DOHH2 (cell line): ENCODE measurements at regions not wholly inside any gene's neighbourhood (a gene's known extent, or its start where the extent isn't known, plus 50 kb on each side); places are given as distances from the start of the nearest gene placed in this dataset.

Experiments used
- H3F3A ChIP-seq: fragments of 200-600 bp; sonication (generic), shearing (Covaris generic); 2 replicates; pipeline ENCODE4 v1.6.0; 2016; ENCODE audit warnings: antibody characterized with exemption, mild to moderate bottlenecking; ENCODE audit not compliant: control insufficient read depth, insufficient read depth
- H3K27ac ChIP-seq: fragments of 200-600 bp; sonication (generic); 2 replicates; pipeline ENCODE4 v1.5.1; 2014; ENCODE audit warnings: low read depth, mild to moderate bottlenecking, low read length, moderate library complexity
- H3K27me3 ChIP-seq: fragments of 200-600 bp; sonication (generic); 2 replicates; pipeline ENCODE4 v1.6.1; 2014; ENCODE audit warnings: mild to moderate bottlenecking, low read length, mixed read lengths; ENCODE audit not compliant: control insufficient read depth
- H3K36me3 ChIP-seq: fragments of 200-600 bp; sonication (generic); 2 replicates; pipeline ENCODE4 v1.6.1; 2014; ENCODE audit warnings: mild to moderate bottlenecking, low read length, moderate library complexity, mixed read lengths; ENCODE audit not compliant: control insufficient read depth
- H3K4me1 ChIP-seq: fragments of 200-600 bp; sonication (generic); 2 replicates; pipeline ENCODE4 v1.6.1; 2014; ENCODE audit warnings: mild to moderate bottlenecking, low read length, mixed read lengths; ENCODE audit not compliant: control insufficient read depth
- H3K4me2 ChIP-seq: fragments of 200-600 bp; sonication (generic); 2 replicates; pipeline ENCODE4 v1.6.0; 2014; ENCODE audit warnings: mild to moderate bottlenecking, low read length, moderate library complexity
- H3K4me3 ChIP-seq: fragments of 200-600 bp; sonication (generic); 2 replicates; pipeline ENCODE4 v1.5.1; 2014; ENCODE audit warnings: mild to moderate bottlenecking, low read length, mixed read lengths
- H3K79me2 ChIP-seq: fragments of 200-600 bp; sonication (generic); 2 replicates; pipeline ENCODE4 v1.6.1; 2014; ENCODE audit warnings: mild to moderate bottlenecking, low read length, mixed read lengths; ENCODE audit not compliant: control insufficient read depth
- H3K9me2 ChIP-seq: fragments of 200-600 bp; sonication (generic); replicated peaks from 2 replicates; pipeline ENCODE4 v1.6.1; 2014; ENCODE audit warnings: mild to moderate bottlenecking, low read length, mixed read lengths; ENCODE audit not compliant: control insufficient read depth
- H3K9me3 ChIP-seq: fragments of 200-600 bp; sonication (generic); 2 replicates; pipeline ENCODE4 v1.6.1; 2014; ENCODE audit warnings: antibody characterized with exemption, low read length, mixed read lengths; ENCODE audit not compliant: control insufficient read depth, insufficient read depth
- H4K20me1 ChIP-seq: fragments of 200-600 bp; sonication (generic); 2 replicates; pipeline ENCODE4 v1.6.0; 2014; ENCODE audit warnings: low read depth, mild to moderate bottlenecking, antibody characterized with exemption, low read length, moderate library complexity; ENCODE audit not compliant: control insufficient read depth, insufficient read depth
- CTCF ChIP-seq: fragments of 200-600 bp; sonication (generic); IDR thresholded peaks from one replicate; pipeline ENCODE4 v1.5.1; 2014; ENCODE audit warnings: antibody characterized with exemption, mild to moderate bottlenecking, low read depth, low read length; ENCODE audit not compliant: poor library complexity, severe bottlenecking
- EZH2phosphoT487 ChIP-seq: fragments of 200-600 bp; sonication (generic); IDR thresholded peaks from 2 replicates; pipeline ENCODE4 v1.6.1; 2017; ENCODE audit warnings: borderline replicate concordance, mild to moderate bottlenecking, antibody characterized with exemption, low read length, moderate library complexity, mixed read lengths

DNA sequence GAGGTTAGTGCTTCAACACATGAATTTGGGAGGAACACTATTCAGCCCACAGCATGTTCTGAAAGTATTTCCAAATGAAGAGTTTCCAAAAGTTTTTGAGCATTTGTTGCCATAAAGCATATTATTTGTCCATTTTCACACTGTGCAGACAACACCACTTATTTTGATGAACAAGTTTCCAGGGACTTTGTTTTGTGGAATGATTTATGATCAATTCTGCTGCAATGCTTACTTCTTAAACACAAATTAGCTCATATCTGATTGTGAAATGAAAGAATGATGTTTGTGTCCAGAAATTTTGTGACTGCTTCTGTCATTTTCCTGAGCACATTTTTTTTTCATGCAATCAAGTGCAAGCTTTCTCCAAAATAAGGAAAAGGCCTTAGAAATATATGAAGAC lies 205.3 kb downstream of the RAP2A start:
- Histone ChIP-seq H3K4me1 (no peaks in the 10 kb centered on the region), H3K27me3 (peaks cover 3% of the 10 kb centered on the region; the same call in 1 of the 2 replicates), H3K4me2 (no peak overlapping the region), H3K79me2 (no peaks in the 10 kb centered on the region), H3K36me3 (no peaks in the 10 kb centered on the region), H3F3A (no peaks in the 10 kb centered on the region), H4K20me1 (no peaks in the 10 kb centered on the region), H3K9me2 (no peaks in the 10 kb centered on the region), H3K9me3 (no peaks in the 10 kb centered on the region), H3K27ac (no peak overlapping the region), H3K4me3 (no peak overlapping the region)
- TF ChIP-seq EZH2phosphoT487 (no peak), CTCF (no peak)

DNA sequence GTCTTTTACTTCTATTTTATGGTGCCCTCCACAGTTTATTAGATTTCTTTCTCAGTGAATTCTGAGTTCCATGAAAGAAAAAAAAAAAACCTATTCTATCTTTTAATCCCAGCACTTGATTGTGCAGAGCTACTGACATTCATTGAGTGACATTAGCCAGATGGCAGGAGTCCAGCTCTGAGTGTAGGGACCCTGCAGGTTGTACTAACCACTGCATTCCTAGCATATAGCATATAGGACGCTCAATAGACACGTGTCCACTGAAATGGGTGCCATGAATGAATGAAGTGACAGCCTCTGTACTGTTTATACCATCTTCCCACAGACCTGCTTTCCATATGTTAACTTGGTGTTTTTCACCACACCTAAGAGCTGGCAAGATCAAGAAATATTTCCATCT lies 206.3 kb downstream of the RAP2A start:
- Histone ChIP-seq H3K4me3 (no peak overlapping the region), H3K27me3 (peaks cover 3% of the 10 kb centered on the region; the same call in 1 of the 2 replicates), H3K4me1 (no peaks in the 10 kb centered on the region), H3K79me2 (no peaks in the 10 kb centered on the region), H3K4me2 (no peak overlapping the region), H3K36me3 (no peaks in the 10 kb centered on the region), H3K9me2 (no peaks in the 10 kb centered on the region), H3K9me3 (no peaks in the 10 kb centered on the region), H3F3A (no peaks in the 10 kb centered on the region), H4K20me1 (no peaks in the 10 kb centered on the region), H3K27ac (no peak overlapping the region)
- TF ChIP-seq CTCF, result no peak
- TF ChIP-seq EZH2phosphoT487, result no peak

- no peaks in the 10 kb centered on the region for H3K36me3 ChIP-seq
- H3K9me3 ChIP-seq, result no peaks in the 10 kb centered on the region
- H3K79me2 ChIP-seq, result no peaks in the 10 kb centered on the region
- H4K20me1 ChIP-seq, result no peaks in the 10 kb centered on the region
- H3K4me2 ChIP-seq, result no peak overlapping the region
- no peak overlapping the region for H3K27ac ChIP-seq
- no peaks in the 10 kb centered on the region; the same call in 1 of the 2 replicates for H3K9me2 ChIP-seq
- no peaks in the 10 kb centered on the region for H3K27me3 ChIP-seq
- H3K4me3 ChIP-seq, result no peak overlapping the region
- no peaks in the 10 kb centered on the region for H3F3A ChIP-seq
- TF ChIP-seq EZH2phosphoT487 (no peak), CTCF (no peak)
- no peaks in the 10 kb centered on the region for H3K4me1 ChIP-seq
Measured at GRCh38 chr13:97648171-97648880, 214.4 kb downstream of the RAP2A start.
